H1 (cell line): ENCODE measurements at regions not wholly inside any gene's neighbourhood (a gene's known extent, or its start where the extent isn't known, plus 50 kb on each side); places are given as distances from the start of the nearest gene placed in this dataset.

Experiments used
- CTCF ChIA-PET: fragments of 300-600 bp; sonication (Branson Sonifier 250); formaldehyde crosslinking; loops from one replicate; lab custom pipeline; 2021; ENCODE audit not compliant: partially characterized antibody; lab: Charles Lee
- POLR2A ChIA-PET: fragments of 300-600 bp; sonication (Branson Sonifier 250); formaldehyde crosslinking; loops from one replicate; lab custom pipeline; 2021; ENCODE audit warnings: inconsistent platforms; ENCODE audit not compliant: partially characterized antibody; lab: Charles Lee
- DNase-seq, 2 experiments: peaks; one replicate each; pipeline versions ENCODE4 v3.0.0 to v3.0.0-alpha.2; 2010 to 2022; ENCODE audit warnings: low spot score in 2 of 2, low read depth in 1 of 2, mixed read lengths in 1 of 2
- FAIRE-seq: peaks from 2 replicates; lab custom pipeline; 2011; peaks lifted over from hg19 to GRCh38; lab: Jason Lieb, UNC
- H2AFZ ChIP-seq: 2 replicates; pipeline ENCODE4 v1.8.1; 2012; ENCODE audit warnings: low read length, inconsistent platforms
- H2AK5ac ChIP-seq: 2 replicates; pipeline ENCODE4 v1.6.1; 2013; ENCODE audit warnings: low read depth, low read length
- H2BK120ac ChIP-seq: replicated peaks from 2 replicates; pipeline ENCODE3; 2013; ENCODE audit warnings: low read depth, low read length, inconsistent platforms
- H2BK12ac ChIP-seq: 2 replicates; pipeline ENCODE4 v1.6.1; 2013; ENCODE audit warnings: low read depth, low read length
- H2BK15ac ChIP-seq: 2 replicates; pipeline ENCODE4 v1.6.1; 2013; ENCODE audit warnings: low read length
- H2BK20ac ChIP-seq: 2 replicates; pipeline ENCODE4 v1.6.1; 2013; ENCODE audit warnings: low read length
- H2BK5ac ChIP-seq: 2 replicates; pipeline ENCODE4 v1.6.1; 2013; ENCODE audit warnings: low read depth, low read length
- H3K14ac ChIP-seq: 2 replicates; pipeline ENCODE4 v1.6.1; 2013; ENCODE audit warnings: inconsistent platforms; ENCODE audit not compliant: insufficient read length
- H3K18ac ChIP-seq: 2 replicates; pipeline ENCODE4 v1.6.1; 2013; ENCODE audit warnings: low read length; ENCODE audit errors: extremely low read depth
- H3K23ac ChIP-seq: 2 replicates; pipeline ENCODE4 v1.6.1; 2013; ENCODE audit warnings: inconsistent platforms; ENCODE audit not compliant: insufficient read length
- H3K23me2 ChIP-seq: 2 replicates; pipeline ENCODE4 v1.6.1; 2013; ENCODE audit warnings: low read depth, low read length
- H3K27ac ChIP-seq: 2 replicates; pipeline ENCODE4 v1.6.1; 2011; ENCODE audit warnings: low read depth, low read length, inconsistent platforms
- H3K27me3 ChIP-seq, 4 experiments: replicated peaks in 1 of 4; 1 replicate in 1 of 4; 2 replicates in 3 of 4; pipeline versions ENCODE4 v1.6.1 to v1.8.1; 2011 to 2013; ENCODE audit warnings: low read length in 3 of 4, mild to moderate bottlenecking in 3 of 4, inconsistent platforms in 2 of 4, mixed read lengths in 2 of 4, moderate library complexity in 1 of 4; ENCODE audit not compliant: control insufficient read depth in 3 of 4, insufficient read depth in 3 of 4; ENCODE audit errors: extremely low read depth in 1 of 4
- H3K36me3 ChIP-seq, 4 experiments: 2 replicates each; pipeline versions ENCODE4 v1.6.1 to v1.8.1; 2011 to 2013; ENCODE audit warnings: mild to moderate bottlenecking in 4 of 4, low read length in 3 of 4, moderate library complexity in 2 of 4, control low read depth in 1 of 4, inconsistent platforms in 1 of 4; ENCODE audit not compliant: insufficient read depth in 4 of 4, control insufficient read depth in 2 of 4
- H3K4ac ChIP-seq: replicated peaks from 2 replicates; pipeline ENCODE3; 2013; ENCODE audit warnings: low read length, low read depth, mixed read lengths, inconsistent platforms; ENCODE audit not compliant: insufficient read length
- H3K4me1 ChIP-seq, 4 experiments: replicated peaks in 1 of 4; 1 replicate in 1 of 4; 2 replicates in 3 of 4; pipeline versions ENCODE4 v1.6.1 to v1.8.1; 2011 to 2013; ENCODE audit warnings: low read length in 3 of 4, inconsistent platforms in 2 of 4, mixed read lengths in 1 of 4; ENCODE audit not compliant: insufficient read depth in 4 of 4, control insufficient read depth in 3 of 4
- H3K4me2 ChIP-seq, 2 experiments: 2 replicates each; pipeline versions ENCODE4 v1.6.1 to v1.8.1; 2011 to 2013; ENCODE audit warnings: low read depth in 2 of 2, low read length in 2 of 2, control low read depth in 1 of 2, inconsistent platforms in 1 of 2, mild to moderate bottlenecking in 1 of 2; ENCODE audit not compliant: insufficient read depth in 1 of 2
- H3K4me3 ChIP-seq, 4 experiments: fragments of 200-600, 300-600 bp in 1 of 4; sonication (generic), shearing (Covaris generic), sonication (Bioruptor Twin) in 1 of 4; 2 replicates each; pipeline versions ENCODE4 v1.5.1 to v1.8.1; 2011 to 2016; ENCODE audit warnings: low read length in 4 of 4, low read depth in 3 of 4, control low read depth in 2 of 4, inconsistent platforms in 2 of 4, mild to moderate bottlenecking in 2 of 4, mixed read lengths in 1 of 4, moderate library complexity in 1 of 4; ENCODE audit not compliant: insufficient read depth in 2 of 4; ENCODE audit errors: extremely low read depth in 1 of 4
- H3K56ac ChIP-seq: replicated peaks from 2 replicates; pipeline ENCODE3; 2013; ENCODE audit warnings: low read depth, mild to moderate bottlenecking, mixed read lengths, low read length, inconsistent platforms; ENCODE audit not compliant: insufficient read length
- H3K79me1 ChIP-seq: 2 replicates; pipeline ENCODE4 v1.6.1; 2013; ENCODE audit warnings: low read depth, low read length, control low read depth
- H3K79me2 ChIP-seq, 2 experiments: 2 replicates each; pipeline versions ENCODE4 v1.6.1 to v1.8.1; 2012 to 2013; ENCODE audit warnings: low read length in 2 of 2, mild to moderate bottlenecking in 2 of 2, inconsistent platforms in 1 of 2; ENCODE audit not compliant: insufficient read depth in 2 of 2, control insufficient read depth in 1 of 2
- H3K9ac ChIP-seq, 4 experiments: replicated peaks in 1 of 4; 1 replicate in 1 of 4; 2 replicates in 3 of 4; pipeline versions ENCODE4 v1.6.1 to v1.8.1; 2011 to 2013; ENCODE audit warnings: low read depth in 3 of 4, low read length in 3 of 4, control low read depth in 2 of 4, mild to moderate bottlenecking in 2 of 4, moderate library complexity in 2 of 4, inconsistent platforms in 1 of 4; ENCODE audit errors: extremely low read depth in 1 of 4
- H3K9me3 ChIP-seq, 2 experiments: 2 replicates each; pipeline versions ENCODE4 v1.6.1 to v1.8.1; 2012 to 2013; ENCODE audit warnings: mild to moderate bottlenecking in 2 of 2, moderate library complexity in 2 of 2, control low read depth in 1 of 2, inconsistent platforms in 1 of 2, low read depth in 1 of 2, low read length in 1 of 2, mixed read lengths in 1 of 2; ENCODE audit not compliant: insufficient read depth in 2 of 2
- H4K20me1 ChIP-seq, 2 experiments: replicated peaks in 1 of 2; 2 replicates each; pipeline versions ENCODE3 to v1.8.1; 2011 to 2013; ENCODE audit warnings: inconsistent platforms in 2 of 2, low read length in 2 of 2, mild to moderate bottlenecking in 1 of 2; ENCODE audit not compliant: insufficient read depth in 2 of 2, control insufficient read depth in 1 of 2
- H4K5ac ChIP-seq: 2 replicates; pipeline ENCODE4 v1.6.1; 2013; ENCODE audit warnings: low read length, low read depth, mixed read lengths, inconsistent platforms; ENCODE audit not compliant: insufficient read length
- H4K8ac ChIP-seq: 2 replicates; pipeline ENCODE4 v1.8.0; 2013; ENCODE audit warnings: mild to moderate bottlenecking, moderate library complexity, low read length, inconsistent platforms; ENCODE audit not compliant: insufficient read depth; ENCODE audit errors: extremely low read depth
- H4K91ac ChIP-seq: replicated peaks from 2 replicates; pipeline ENCODE3; 2013; ENCODE audit warnings: low read length, mixed read lengths, inconsistent platforms; ENCODE audit not compliant: insufficient read length
- EZH2 ChIP-seq: fragments of 200-600 bp; sonication (generic); IDR thresholded peaks from 2 replicates; pipeline ENCODE4 v1.7.1; 2012; ENCODE audit warnings: low read depth, mild to moderate bottlenecking, moderate library complexity, low read length, inconsistent platforms; ENCODE audit not compliant: severe bottlenecking
- HDAC2 ChIP-seq, 2 experiments: fragments of 300-600 bp in 1 of 2; sonication (generic) in 1 of 2; IDR thresholded peaks; 2 replicates each; pipeline ENCODE4 v1.6.1; 2011 to 2012; ENCODE audit warnings: low read depth in 2 of 2, low read length in 2 of 2, mild to moderate bottlenecking in 2 of 2, moderate library complexity in 2 of 2, borderline replicate concordance in 1 of 2, inconsistent platforms in 1 of 2
- POU5F1 ChIP-seq: IDR thresholded peaks from 2 replicates; pipeline ENCODE4 v1.6.1; 2011; ENCODE audit warnings: low read depth, mild to moderate bottlenecking, low read length, moderate library complexity
- RBBP5 ChIP-seq: IDR thresholded peaks from 2 replicates; pipeline ENCODE4 v1.7.1; 2012; ENCODE audit warnings: low read depth, mild to moderate bottlenecking, inconsistent platforms, low read length, moderate library complexity, borderline replicate concordance
- SIRT6 ChIP-seq: IDR thresholded peaks from one replicate; pipeline ENCODE4 v1.7.1; 2012; ENCODE audit warnings: low read length, inconsistent platforms
- SP1 ChIP-seq: IDR thresholded peaks from 2 replicates; pipeline ENCODE4 v1.6.1; 2011; ENCODE audit warnings: low read depth, low read length
- SP2 ChIP-seq: IDR thresholded peaks from 2 replicates; pipeline ENCODE4 v1.6.1; 2012; ENCODE audit warnings: mild to moderate bottlenecking, low read length, inconsistent platforms
- TAF7 ChIP-seq: optimal IDR thresholded peaks from 2 replicates; pipeline ENCODE3; 2011; ENCODE audit warnings: low read depth, mild to moderate bottlenecking, inconsistent platforms, low read length, moderate library complexity, borderline replicate concordance
- TBP ChIP-seq: IDR thresholded peaks from 2 replicates; pipeline ENCODE4 v1.6.1; 2011; ENCODE audit warnings: low read depth, low read length, improper control_type of control experiment
- TEAD4 ChIP-seq: IDR thresholded peaks from 2 replicates; pipeline ENCODE4 v1.6.1; 2012; ENCODE audit warnings: low read depth, low read length, inconsistent platforms, mixed read lengths
- WGBS, 2 experiments: shearing (Covaris generic) in 1 of 2; methylation state at CpG; one replicate each; pipeline versions ENCODE4 v1.1.6 to v1.1.7; 2013 to 2015; ENCODE audit warnings: low lambda C conversion rate in 2 of 2, mixed read lengths in 2 of 2, inconsistent platforms in 1 of 2, low coverage in 1 of 2, missing lambda C conversion rate in 1 of 2; ENCODE audit not compliant: insufficient replicate concordance in 2 of 2, insufficient coverage in 1 of 2, insufficient read length in 1 of 2; ENCODE audit errors: extremely low coverage in 1 of 2, missing lambda C conversion rate in 1 of 2; 5-methylcytosine and 5-hydroxymethylcytosine counted together
- TF ChIP-seq, protein P1 (sequence below), 3 experiments: IDR thresholded peaks; 1 replicate in 2 of 3; 2 replicates in 1 of 3; pipeline versions ENCODE4 v1.5.1 to v1.6.1; 2011; ENCODE audit warnings: low read length in 3 of 3, mild to moderate bottlenecking in 3 of 3, inconsistent platforms in 2 of 3, low read depth in 1 of 3, moderate library complexity in 1 of 3; ENCODE audit not compliant: insufficient read depth in 1 of 3; ENCODE audit errors: control extremely low read depth in 1 of 3

DNA sequence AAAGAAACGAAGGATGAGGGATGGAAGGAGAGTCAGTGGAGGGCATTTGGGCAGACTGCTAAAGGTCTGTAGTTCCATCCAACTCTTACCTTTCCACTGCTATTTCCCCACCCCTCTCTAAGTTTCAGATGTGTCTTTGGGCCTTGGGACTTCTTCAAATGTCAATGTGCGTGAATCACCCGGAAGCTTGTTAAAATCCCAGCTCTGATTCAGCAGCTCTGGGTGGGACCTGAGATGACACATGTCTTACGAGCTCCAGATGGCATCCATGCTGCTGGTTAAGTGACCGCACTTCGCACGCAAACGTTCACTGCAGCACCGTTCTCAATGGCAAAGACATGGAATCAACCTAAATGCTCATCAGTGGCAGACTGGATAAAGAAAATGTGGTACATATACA lies 309.9 kb downstream of the VRK1 start:
- no peak overlapping the region for H3K9ac ChIP-seq
- no peak overlapping the region for H4K5ac ChIP-seq
- H3K4me2 ChIP-seq = no peak overlapping the region
- no peak overlapping the region for H3K27ac ChIP-seq
- H4K91ac ChIP-seq = no peak overlapping the region
- H4K8ac ChIP-seq = no peak overlapping the region
- H2BK12ac ChIP-seq = no peak overlapping the region
- no peak overlapping the region for H3K4me3 ChIP-seq
- WGBS, 2 experiments = 88% methylated on average over 9 of the region's 9 CpGs; no CpG with 5 or more reads in 1 of the 2 experiments
- ChIA-PET CTCF (interaction anchor here (0.7 to 1.6 kb wide), 3 partner anchors 12 to 267 kb away, joined by 3 to 4 read pairs (median 3); no protein-coding TSS in a partner anchor), POLR2A (interaction anchor here (0.9 kb wide), 1 partner anchor 15 kb away, joined by 3 read pairs; no protein-coding TSS in a partner anchor)
- H3K23ac ChIP-seq = no peak overlapping the region
- H3K18ac ChIP-seq = no peak overlapping the region
- H3K56ac ChIP-seq = no peak overlapping the region
- no peaks in the 10 kb centered on the region for H4K20me1 ChIP-seq
- H2AFZ ChIP-seq = no peak overlapping the region
- H3K9me3 ChIP-seq = no peaks in the 10 kb centered on the region
- no peaks in the 10 kb centered on the region for H3K36me3 ChIP-seq
- no peak overlapping the region for H2BK5ac ChIP-seq
- no peaks in the 10 kb centered on the region for H3K27me3 ChIP-seq
- no peak overlapping the region for H3K14ac ChIP-seq
- DNase-seq = no peak
- H3K23me2 ChIP-seq = no peaks in the 10 kb centered on the region; the same call in 1 of the 2 replicates
- no peak overlapping the region for H2BK20ac ChIP-seq
- no peaks in the 10 kb centered on the region for H3K4me1 ChIP-seq
- H3K79me1 ChIP-seq = no peaks in the 10 kb centered on the region
- no peak overlapping the region for H3K4ac ChIP-seq
- no peak for FAIRE-seq
- H2BK120ac ChIP-seq = no peak overlapping the region
- H2AK5ac ChIP-seq = no peak overlapping the region
- no peaks in the 10 kb centered on the region for H3K79me2 ChIP-seq
- no peak overlapping the region for H2BK15ac ChIP-seq
- TF ChIP-seq SIRT6 (no peak), TBP (no peak), POU5F1 (no peak), SP1 (no peak), HDAC2 (IDR thresholded peaks at IDR 0.05; ENCODE audit: borderline replicate concordance in 1 of 2, low read depth in 2 of 2, low read length in 2 of 2) (no peak), RBBP5 (no peak), TAF7 (no peak), EZH2 (no peak), SP2 (no peak), TEAD4 (no peak)
- TF ChIP-seq, protein P1, sequence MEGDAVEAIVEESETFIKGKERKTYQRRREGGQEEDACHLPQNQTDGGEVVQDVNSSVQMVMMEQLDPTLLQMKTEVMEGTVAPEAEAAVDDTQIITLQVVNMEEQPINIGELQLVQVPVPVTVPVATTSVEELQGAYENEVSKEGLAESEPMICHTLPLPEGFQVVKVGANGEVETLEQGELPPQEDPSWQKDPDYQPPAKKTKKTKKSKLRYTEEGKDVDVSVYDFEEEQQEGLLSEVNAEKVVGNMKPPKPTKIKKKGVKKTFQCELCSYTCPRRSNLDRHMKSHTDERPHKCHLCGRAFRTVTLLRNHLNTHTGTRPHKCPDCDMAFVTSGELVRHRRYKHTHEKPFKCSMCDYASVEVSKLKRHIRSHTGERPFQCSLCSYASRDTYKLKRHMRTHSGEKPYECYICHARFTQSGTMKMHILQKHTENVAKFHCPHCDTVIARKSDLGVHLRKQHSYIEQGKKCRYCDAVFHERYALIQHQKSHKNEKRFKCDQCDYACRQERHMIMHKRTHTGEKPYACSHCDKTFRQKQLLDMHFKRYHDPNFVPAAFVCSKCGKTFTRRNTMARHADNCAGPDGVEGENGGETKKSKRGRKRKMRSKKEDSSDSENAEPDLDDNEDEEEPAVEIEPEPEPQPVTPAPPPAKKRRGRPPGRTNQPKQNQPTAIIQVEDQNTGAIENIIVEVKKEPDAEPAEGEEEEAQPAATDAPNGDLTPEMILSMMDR (IDR thresholded peaks at IDR 0.05; ENCODE audit: control extremely low read depth in 1 of 3, insufficient read depth in 1 of 3, low read depth in 1 of 3, low read length in 3 of 3) = no peak
